ENCODE measurements at regions not wholly inside any gene's neighbourhood (a gene's known extent, or its start where the extent isn't known, plus 50 kb on each side); places are given as distances from the start of the nearest gene placed in this dataset.
"Not testable (repeated sequence)": the region's sequence is repeated elsewhere in the genome, so short reads cannot be mapped to it uniquely, and the experiment has no call there.

DNA sequence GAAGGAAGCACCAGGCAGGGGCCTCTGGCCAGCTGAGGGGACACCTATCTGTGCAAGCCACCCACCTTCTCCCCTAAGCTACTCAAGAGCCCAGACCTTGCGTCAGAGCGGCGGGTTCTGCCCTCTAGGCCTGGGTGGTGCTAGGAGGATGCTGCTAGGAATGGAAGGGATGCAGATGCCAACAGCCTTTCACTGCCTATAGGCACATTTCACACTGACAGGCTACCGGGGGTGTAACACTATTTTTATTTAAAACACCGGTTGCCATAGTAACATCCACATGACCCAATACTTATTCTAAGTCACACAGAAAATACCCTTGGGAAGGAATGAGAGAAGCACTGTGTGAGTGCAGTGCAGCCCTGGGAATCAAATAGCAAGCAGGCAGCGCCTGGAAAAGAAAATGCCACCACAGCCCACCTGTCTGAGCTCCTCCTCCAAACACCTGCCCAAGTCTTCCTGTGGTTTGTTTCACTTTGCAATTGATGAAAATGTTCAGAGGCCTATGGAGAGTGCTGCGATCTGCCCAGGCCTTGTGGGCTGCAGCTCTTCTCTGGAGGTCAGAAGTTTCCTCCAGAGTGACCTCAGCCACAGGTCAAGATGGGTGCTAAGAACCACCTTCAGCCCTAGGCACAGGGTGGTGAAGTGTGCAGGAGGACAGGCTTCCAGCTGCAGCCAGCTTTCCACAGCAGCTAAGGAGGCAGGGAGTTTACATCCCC, 113.5 kb upstream of the TOPAZ1 start:
- DNase-seq (ENCODE audit: low read depth), result peak; percentile 13

DNA sequence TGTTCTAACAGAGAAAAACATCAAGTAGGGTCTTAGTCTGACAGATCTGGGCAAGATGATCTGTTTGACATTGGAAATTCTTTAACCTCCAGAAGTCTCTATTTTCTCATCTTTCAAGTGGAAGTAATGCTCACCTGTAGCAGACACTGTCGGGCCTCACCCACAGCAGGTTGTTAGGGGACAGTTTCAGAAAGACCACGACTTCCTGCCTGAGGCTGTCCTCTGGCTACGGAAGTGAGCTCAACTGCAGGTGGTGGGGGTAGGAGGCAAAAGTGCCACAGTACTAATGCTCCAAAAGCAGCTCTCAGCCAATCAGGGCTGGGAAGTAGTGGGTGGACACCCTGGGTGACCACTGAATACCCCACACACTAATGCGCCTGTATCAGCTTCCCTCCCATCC, 111.4 kb upstream of the TOPAZ1 start:
- DNase-seq (ENCODE audit: low read depth), result no peak

DNA sequence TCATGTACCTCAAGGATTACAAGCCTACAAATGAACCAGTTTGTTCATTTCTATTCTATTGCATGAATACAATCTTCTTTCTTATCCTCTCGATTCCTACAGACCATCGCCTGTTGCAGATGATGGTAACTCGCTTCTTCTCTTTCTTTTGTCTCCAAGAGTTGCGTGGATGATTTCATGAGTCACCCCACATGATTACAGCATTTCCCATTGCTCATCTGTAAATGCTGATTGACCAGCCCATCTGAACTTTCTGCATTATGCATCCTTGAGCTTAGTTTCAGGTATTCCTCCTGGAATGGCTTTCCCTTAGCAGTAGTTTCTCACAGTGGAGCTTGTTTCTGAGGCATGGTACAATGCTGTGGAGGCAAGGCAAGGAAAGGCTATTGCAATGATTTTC, 109.6 kb upstream of the TOPAZ1 start:
- DNase-seq (ENCODE audit: low read depth), result peak; percentile 28

DNA sequence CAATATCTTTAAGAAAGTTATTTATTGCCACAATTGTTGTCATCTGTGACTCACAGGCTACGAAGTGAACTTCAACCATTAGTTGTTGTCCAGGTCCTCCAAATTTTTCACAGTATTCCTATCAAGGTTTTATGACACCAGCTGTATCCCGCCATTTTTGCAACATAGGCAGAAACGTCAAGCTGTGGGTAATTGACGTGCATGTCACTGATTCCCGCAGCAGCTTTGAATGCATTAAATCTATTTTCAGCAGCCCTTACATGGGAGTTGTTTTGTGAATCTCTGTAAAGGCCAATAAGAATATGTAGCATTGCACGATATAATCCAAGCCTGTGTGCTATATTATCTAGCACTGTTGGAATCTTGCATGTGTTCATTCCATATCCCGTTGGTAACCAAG, 109.1 kb upstream of the TOPAZ1 start:
- DNase-seq (ENCODE audit: low read depth), result no peak

DNA sequence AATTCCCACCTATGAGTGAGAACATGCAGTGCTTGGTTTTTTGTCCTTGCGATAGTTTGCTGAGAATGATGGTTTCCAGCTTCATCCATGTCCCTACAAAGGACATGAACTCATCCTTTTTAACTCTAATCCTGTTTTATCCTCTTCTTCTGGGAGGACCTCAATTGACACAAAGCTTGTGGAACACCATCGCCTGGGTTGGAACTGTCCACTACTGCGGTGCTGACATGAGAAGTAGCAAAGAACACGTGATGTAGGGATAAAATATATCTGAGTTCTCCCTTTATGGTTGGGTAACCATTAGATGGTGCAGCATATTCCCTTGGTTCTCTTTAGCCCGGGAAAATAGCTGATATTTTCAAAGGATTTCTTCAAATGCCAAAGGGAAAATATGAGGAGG, 105.3 kb upstream of the TOPAZ1 start:
- DNase-seq (ENCODE audit: low read depth), result peak; percentile 15

DNA sequence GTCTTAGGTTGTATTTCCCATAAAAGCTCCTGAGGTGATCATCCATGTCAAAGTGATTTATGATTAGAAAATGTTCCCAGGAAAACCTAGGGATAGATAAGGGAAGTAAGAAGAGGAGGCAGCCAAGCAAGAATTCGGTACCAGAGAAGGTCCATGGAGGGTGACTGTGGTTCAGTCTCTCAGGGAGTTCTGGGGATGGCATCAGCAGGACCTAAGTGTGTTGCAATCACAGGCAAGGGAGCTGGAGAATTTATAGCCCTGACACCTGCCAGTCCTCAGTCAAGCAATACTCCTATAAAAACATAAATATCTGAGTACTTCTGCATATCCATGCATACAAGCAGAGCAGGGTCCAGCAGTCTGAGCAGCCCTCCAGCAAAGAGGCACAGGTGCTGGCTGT, 95.6 kb upstream of the TOPAZ1 start:
- DNase-seq (ENCODE audit: low read depth), result no peak

DNA sequence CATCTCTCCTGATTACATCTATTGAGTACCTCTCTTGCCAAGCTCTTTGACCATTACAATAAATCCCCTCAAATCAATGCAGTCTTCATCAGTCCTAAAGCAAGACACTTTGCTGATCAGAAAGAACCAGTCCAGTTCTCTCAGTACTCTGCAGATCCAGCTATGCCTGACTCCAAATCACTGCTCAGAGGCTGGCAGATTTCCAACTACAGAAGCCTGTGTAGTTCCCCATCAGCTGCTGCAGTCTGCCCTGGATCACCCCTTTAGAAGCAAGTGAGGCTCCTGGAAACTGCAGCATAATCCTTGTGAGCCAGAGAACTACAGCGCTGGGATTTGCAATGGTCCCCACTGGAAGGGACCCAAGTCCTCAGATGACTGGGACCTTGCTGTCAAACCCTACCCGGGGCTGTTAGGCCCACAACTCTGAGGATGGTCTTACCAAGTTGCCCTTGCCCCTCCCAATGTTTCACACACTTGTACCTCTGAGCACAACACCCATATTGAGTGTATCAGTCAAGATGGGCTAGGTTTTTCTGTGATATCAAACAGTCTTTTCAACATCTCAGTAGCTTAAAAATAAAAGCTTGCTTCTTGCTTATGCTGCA, 81.9 kb upstream of the TOPAZ1 start:
- no peak for DNase-seq (ENCODE audit: low read depth)

DNA sequence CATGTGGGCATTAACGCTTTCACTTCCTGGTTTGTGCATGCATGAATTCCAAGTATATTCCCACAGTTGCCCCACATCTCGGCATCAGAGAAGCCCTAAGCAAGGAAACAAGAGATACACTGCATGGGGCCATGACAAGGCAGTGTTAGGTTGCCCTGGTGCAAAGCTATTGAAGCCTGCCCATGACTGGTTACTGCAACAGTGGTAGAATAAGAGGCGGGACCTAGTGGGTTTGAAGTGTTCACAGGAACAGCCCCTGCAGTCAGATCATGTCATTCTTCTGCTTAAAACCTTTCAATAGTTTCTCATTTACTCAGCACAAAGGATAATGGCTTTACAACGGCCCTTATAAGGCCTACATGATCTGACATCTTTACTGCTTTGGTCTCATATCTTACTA, 80.9 kb upstream of the TOPAZ1 start:
- DNase-seq (ENCODE audit: low read depth), result no peak

DNA sequence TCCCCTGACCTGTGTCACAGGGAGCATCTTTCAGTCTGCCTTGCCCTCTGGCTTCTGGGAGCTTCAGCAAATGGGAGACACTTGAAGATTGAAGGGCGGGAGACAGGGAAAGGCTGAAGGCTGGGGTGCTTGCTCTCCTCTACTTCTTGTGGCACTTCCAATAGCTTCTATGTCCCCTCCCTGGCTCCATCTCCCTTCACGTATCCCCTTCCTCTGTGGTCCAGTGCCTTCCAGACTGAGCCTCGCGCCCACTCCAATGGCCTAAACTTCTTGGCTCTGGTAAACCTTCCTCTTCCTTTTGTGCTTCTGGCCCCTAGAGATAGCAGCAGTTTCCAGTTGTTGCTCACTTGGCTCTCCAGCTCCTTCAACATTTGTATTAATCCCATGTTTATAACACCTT, 69.8 kb upstream of the TOPAZ1 start:
- no peak for DNase-seq (ENCODE audit: low read depth)

DNA sequence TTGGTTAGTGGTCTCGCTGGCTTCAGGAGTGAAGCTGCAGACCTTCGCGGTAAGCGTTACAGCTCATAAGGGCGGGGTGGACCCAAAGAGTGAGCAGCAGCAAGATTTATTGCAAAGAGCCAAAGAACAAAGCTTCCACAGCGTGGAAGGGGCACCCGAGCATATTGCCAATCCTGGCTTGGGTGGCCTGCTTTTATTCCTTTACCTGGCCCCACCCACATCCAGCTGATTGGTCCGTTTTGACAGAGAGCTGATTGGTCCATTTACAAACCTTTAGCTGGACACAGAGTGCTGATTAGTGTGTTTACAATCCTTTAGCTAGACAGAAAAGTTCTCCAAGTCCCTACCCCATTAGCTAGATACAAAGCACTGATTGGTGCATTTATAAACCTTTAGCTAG, 69.0 kb upstream of the TOPAZ1 start:
- not testable (repeated sequence) for DNase-seq (ENCODE audit: low read depth)

DNA sequence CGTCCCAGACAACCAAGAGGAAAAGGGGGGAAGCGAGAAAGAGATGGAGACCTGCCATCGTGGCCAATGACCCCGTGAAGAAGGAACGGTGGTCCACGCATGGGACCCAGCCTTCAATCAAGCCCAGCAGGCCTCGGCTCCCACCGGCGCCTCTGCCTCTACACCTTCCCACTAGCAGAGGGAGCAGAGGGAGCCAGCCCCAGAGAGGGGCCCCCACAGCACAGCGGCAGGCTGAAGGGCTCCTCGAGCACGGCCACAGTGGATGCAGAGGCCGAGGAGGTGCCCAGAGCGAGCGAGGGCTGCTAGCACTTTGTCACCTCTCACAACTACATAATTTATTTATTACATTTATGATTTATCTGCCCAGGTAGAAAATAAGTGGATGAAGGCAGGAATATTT, 68.4 kb upstream of the TOPAZ1 start:
- no peak for DNase-seq (ENCODE audit: low read depth)

DNA sequence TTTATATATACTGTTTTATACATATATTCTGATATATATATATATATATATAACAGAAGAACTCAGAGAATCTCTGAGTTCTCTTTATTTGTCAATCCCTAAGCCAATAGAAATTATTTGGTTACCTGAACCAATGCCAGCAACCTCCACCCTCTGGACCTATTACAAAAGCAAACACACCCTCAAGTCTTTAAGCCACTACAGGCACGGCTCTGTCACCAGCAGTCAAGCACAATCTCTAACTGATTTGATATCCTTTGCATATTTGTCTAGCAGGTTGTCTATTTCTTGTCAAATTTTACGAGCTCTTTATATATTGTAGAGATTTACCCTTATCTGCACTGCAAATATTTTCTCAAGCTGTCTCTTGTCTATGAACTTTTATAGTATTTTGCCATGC, 66.6 kb upstream of the TOPAZ1 start:
- DNase-seq (ENCODE audit: low read depth), result no peak

DNA sequence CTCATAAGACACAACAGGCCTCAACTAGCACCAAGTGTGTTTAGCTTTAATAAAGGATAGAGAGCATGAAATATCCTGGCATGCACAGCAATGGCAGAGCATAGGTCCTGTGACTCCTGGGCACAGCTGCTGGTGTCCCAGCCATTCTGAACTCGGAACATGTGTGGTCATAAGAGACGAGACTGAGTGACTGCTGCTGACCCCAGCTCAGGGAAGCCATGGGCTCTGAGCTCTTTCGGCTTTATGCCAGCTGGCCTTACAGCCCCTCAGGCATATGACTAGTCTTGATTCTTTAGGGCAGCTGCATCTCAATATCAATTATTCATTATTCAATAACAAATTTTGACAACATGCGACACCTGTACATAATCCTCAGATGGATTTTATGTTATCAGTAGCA, 62.4 kb upstream of the TOPAZ1 start:
- DNase-seq (ENCODE audit: low read depth), result no peak

DNA sequence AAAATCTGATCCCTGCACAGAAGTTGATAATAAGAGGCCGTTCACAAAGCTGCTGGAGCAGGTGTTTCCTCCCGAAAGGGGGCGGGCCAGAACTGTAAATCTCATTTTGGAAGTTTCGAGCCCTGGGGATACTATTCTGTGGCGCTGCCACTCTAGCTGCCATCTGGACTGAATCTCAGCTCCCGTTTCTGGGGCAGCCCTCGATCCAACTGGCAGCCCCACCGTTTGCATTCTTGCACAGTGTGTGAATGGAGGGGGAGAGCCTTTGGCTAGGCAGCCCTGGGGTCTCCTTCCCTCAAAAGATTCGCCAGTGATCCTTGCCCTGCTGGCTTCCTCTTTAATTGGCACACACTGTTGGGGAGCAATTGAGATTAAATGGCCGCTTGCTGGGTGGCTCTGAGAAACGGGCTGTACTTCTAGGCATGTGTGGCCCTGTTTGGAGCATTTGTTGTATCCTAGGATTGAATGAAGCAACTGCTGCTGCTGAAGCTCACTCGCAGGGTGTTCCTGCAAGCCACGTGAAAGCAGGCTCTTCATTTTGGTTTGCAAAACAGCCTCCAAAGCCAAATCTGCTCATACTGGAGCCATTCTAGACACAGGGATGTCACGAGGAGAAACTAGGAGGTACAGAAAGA, 57.2 kb upstream of the TOPAZ1 start:
- no peak for DNase-seq (ENCODE audit: low read depth)

DNA sequence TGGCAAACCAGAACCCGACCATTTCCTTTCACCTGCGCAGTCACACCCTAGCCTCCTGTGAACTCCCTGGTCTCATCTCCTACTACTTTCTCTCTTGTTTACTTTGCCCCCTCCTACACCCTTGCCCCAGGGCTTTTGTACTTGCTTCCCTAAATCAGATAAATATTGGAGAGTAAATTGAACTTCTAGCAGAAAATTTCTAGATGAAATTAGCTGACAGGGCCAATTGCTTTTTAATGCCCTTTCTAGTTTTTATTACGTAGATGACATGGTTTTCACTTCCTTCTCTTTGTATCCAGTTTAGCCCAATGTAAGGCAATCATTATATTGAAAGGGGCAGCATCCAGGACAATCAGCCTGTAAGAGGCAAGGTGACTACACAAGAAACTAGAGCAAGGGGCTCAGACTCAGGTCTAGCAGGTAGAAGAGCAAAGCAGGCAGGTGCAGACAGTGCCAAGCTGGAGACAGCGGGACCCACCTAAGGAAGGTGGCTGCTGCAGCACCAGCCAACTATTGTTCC, 56.2 kb upstream of the TOPAZ1 start:
- DNase-seq (ENCODE audit: low read depth), result no peak

DNA sequence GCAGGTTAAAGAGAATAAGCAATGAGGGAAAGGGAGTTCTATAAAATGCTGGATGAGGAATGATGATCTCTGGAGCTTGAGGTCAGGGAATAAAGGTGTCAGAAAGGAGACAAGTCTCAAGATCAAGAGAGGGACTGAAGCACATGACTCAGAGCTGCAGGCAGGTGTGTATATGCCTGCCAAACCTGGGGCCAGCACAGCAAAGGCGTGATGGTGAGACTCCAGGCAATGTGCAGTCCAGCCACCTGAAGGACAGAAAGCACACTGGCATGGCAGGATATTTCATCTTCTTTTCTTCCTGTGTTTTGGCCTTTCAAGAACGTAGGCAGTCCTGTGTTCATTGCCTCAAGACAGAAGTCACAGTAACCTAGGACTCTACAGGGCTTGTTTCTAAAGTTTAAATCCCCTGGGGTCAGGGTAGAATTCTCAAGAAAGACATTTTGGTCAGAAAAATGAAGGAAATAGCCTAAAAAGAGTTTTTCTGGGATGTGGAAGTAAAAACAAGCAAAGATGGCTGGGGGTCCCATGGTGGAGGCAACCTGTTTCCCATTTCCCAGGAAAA, 55.5 kb upstream of the TOPAZ1 start:
- no peak for DNase-seq (ENCODE audit: low read depth)

DNA sequence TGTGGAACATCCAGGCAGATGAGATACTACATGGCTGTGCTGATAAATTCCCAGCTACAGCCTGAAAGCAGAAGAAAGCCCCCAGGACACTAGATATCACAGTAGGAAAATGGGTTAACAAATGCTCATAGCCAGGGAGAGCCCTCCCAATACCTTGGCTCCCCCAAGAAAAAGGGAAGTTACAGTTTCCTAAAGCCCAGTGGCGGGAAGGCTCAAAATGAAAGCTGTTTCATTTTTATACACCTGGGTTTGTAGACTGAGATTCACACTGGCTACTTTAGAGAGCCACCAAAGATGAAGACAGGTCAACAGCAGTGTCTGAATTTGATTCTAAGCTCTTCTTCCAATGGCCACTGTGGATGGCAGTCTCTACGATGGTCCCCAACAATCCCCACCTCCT, 55.0 kb upstream of the TOPAZ1 start:
- no peak for DNase-seq (ENCODE audit: low read depth)

Data from RPMI7951 (cell line).